ENCODE measurements at regions not wholly inside any gene's neighbourhood (a gene's known extent, or its start where the extent isn't known, plus 50 kb on each side); places are given as distances from the start of the nearest gene placed in this dataset.

- H3K36me3 ChIP-seq, result no peaks in the 10 kb centered on the region
- H3K9me3 ChIP-seq, result no peaks in the 10 kb centered on the region
- no peaks in the 10 kb centered on the region for H3K4me1 ChIP-seq
- H3K4me3 ChIP-seq, result no peak overlapping the region
- no peak for TF ChIP-seq CTCF (IDR thresholded peaks at IDR 0.05)
- no peaks in the 10 kb centered on the region for H3K27me3 ChIP-seq
- no peak overlapping the region for H3K27ac ChIP-seq
- DNase-seq (ENCODE audit: low spot score), result no peak
Measured at GRCh38 chr19:34851277-34851804, 75.4 kb upstream of the ZNF30 start.

GRCh38 chr19:34847393-34847792, 74.4 kb upstream of the ZNF599 start:
- DNase-seq (ENCODE audit: low spot score), result no peak
- Histone ChIP-seq H3K4me3 (no peak overlapping the region), H3K27ac (no peak overlapping the region), H3K36me3 (no peaks in the 10 kb centered on the region), H3K4me1 (no peaks in the 10 kb centered on the region), H3K9me3 (no peaks in the 10 kb centered on the region), H3K27me3 (no peaks in the 10 kb centered on the region)
- no peak for TF ChIP-seq CTCF (IDR thresholded peaks at IDR 0.05)

- TF ChIP-seq CTCF (IDR thresholded peaks at IDR 0.05), result no peak
- H3K9me3 ChIP-seq, result no peaks in the 10 kb centered on the region
- DNase-seq (ENCODE audit: low spot score), result no peak
Measured at GRCh38 chr19:34844277-34844676, 71.3 kb upstream of the ZNF599 start.

GRCh38 chr19:34841780-34842179, 68.8 kb upstream of the ZNF599 start:
- Histone ChIP-seq H3K4me1 (peaks cover 0 to 29% of the 10 kb centered on the region in 2 donors), H3K4me3 (no peak overlapping the region), H3K27me3 (no peaks in the 10 kb centered on the region), H3K9me3 (no peaks in the 10 kb centered on the region), H3K27ac (no peak overlapping the region), H3K36me3 (no peaks in the 10 kb centered on the region)
- DNase-seq (ENCODE audit: low spot score), result no peak
- TF ChIP-seq CTCF (IDR thresholded peaks at IDR 0.05), result no peak

More at GRCh38 chr19:34844277-34844676, 71.3 kb upstream of the ZNF599 start:
- no peaks in the 10 kb centered on the region for H3K36me3 ChIP-seq
- no peak overlapping the region for H3K27ac ChIP-seq
- no peak overlapping the region for H3K4me3 ChIP-seq
- H3K27me3 ChIP-seq, result no peaks in the 10 kb centered on the region
- peaks cover 0 to 4% of the 10 kb centered on the region in 2 donors for H3K4me1 ChIP-seq

GRCh38 chr19:34838753-34839431, 65.9 kb upstream of the ZNF599 start:
- DNase-seq (ENCODE audit: low spot score), result no peak
- Histone ChIP-seq H3K4me3 (peak overlapping the region in 1 of 2 donors; percentile 29), H3K36me3 (no peaks in the 10 kb centered on the region), H3K4me1 (peaks cover 0 to 29% of the 10 kb centered on the region in 2 donors), H3K27ac (no peak overlapping the region), H3K27me3 (no peaks in the 10 kb centered on the region), H3K9me3 (no peaks in the 10 kb centered on the region)
- peak; percentile 44 to 56 for TF ChIP-seq CTCF (IDR thresholded peaks at IDR 0.05)
